ENCODE measurements at regions not wholly inside any gene's neighbourhood (a gene's known extent, or its start where the extent isn't known, plus 50 kb on each side); places are given as distances from the start of the nearest gene placed in this dataset.

DNA sequence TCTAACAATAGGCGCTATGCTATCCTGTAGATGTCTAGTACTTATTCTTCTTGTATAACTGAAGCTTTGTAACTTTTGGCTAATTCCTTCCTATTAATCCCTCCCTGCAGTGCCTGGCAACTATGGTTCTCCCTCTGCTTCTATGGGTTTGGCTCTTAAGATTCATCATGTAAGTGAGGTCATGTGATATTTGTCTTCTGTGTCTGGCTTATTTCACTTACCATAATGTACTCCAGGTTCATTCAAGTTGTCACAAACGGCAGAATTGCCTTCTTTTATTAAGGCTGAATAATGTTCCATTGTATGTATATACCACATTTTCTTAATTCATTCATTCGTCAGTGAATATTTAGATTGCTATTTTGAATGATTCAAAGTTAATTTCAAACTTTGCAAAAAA is 149.9 kb upstream of the GAS1 start:
- TF ChIP-seq, protein P1, sequence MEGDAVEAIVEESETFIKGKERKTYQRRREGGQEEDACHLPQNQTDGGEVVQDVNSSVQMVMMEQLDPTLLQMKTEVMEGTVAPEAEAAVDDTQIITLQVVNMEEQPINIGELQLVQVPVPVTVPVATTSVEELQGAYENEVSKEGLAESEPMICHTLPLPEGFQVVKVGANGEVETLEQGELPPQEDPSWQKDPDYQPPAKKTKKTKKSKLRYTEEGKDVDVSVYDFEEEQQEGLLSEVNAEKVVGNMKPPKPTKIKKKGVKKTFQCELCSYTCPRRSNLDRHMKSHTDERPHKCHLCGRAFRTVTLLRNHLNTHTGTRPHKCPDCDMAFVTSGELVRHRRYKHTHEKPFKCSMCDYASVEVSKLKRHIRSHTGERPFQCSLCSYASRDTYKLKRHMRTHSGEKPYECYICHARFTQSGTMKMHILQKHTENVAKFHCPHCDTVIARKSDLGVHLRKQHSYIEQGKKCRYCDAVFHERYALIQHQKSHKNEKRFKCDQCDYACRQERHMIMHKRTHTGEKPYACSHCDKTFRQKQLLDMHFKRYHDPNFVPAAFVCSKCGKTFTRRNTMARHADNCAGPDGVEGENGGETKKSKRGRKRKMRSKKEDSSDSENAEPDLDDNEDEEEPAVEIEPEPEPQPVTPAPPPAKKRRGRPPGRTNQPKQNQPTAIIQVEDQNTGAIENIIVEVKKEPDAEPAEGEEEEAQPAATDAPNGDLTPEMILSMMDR (IDR thresholded peaks at IDR 0.05; ENCODE audit: low read depth, low read length, missing control alignments), result no peak
- H3K4me3 ChIP-seq (replicated peaks; ENCODE audit: low read depth, low read length), result no peak overlapping the region
- DNase-seq (ENCODE audit: extremely low read depth, low read depth), result no peak

DNA sequence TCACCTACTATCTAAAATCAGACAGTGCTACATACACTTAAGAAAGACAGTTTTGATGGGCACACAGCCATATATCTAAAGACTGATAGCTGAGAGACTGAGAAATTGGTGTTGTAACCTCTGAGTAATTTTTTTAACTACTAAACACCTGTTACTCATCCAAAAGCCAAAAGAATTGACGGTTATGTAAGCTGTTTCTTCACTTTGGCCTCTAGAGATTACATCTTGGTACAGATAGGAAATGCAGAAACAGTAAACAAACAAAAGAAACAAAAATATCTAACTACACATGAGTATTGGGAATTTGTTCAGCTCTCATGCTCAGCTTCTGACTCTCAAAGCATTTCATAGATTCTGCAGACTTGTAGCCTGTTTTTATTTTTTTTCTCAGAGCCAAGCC is 152.1 kb upstream of the GAS1 start:
- no peak for DNase-seq (ENCODE audit: extremely low read depth, low read depth)
- TF ChIP-seq, protein P1 (IDR thresholded peaks at IDR 0.05; ENCODE audit: low read depth, low read length, missing control alignments), result no peak
- no peak overlapping the region for H3K4me3 ChIP-seq (replicated peaks; ENCODE audit: low read depth, low read length)

DNA sequence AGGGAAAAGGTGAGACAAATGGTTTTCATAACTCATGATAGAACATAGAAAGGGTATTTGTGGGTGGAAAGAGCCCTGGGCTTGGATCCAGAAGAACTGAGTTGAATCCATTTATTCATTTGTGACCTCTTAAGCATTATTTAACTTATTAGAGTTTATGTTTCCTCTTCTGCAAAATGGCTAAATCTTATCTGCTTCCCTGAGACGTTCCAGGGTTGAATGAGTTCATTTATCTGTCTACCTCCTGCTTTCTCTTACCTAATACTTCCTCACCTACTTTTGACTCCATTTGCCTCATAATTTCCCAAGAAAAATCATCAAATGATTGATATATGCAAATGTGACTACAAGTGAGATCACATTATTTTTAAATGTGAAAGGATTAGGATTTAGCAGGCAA is 152.7 kb upstream of the GAS1 start:
- DNase-seq (ENCODE audit: extremely low read depth, low read depth), result no peak
- H3K4me3 ChIP-seq (replicated peaks; ENCODE audit: low read depth, low read length), result no peak overlapping the region
- TF ChIP-seq, protein P1 (IDR thresholded peaks at IDR 0.05; ENCODE audit: low read depth, low read length, missing control alignments), result no peak

DNA sequence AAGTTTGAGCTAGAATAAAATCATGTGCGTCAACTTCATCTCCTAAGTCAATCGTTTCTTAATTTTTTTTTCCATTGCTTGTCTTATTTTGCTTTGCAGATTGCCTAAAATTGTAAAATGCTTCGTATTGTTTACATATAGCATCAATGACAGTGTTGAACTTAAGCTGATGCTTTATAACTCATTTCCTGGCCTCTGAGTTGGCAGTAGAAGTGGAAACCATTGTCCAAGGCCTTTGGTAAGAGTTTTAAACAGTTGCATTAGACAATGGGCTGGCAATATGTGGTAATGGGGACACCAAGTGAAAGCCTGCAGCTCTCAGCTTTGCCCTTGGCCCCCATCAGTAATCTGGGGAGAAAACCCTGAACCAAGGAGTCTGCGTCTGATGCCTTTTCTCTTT is 154.8 kb upstream of the GAS1 start:
- no peak for DNase-seq (ENCODE audit: extremely low read depth, low read depth)
- TF ChIP-seq, protein P1 (IDR thresholded peaks at IDR 0.05; ENCODE audit: low read depth, low read length, missing control alignments), result no peak
- no peak overlapping the region for H3K4me3 ChIP-seq (replicated peaks; ENCODE audit: low read depth, low read length)

DNA sequence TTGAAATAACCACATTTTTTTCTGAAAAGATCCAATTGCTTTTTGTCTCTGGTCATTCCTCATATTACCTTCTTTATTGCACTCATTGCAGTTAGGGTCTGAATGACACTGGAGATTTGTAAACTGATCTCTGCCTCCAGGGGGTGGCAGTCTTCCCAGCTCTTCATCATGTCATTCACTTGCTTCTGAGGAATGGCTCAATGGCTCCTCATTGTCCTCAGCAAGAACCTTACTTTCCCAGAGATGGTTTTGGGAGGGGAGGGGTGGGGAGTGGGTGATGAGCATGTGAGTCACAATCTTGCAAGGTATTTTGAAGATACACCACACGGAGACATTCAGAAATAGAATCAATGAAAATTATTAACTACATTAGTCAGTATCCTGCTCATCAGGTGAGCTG is 159.8 kb upstream of the GAS1 start:
- no peak for DNase-seq (ENCODE audit: extremely low read depth, low read depth)
- TF ChIP-seq, protein P1 (IDR thresholded peaks at IDR 0.05; ENCODE audit: low read depth, low read length, missing control alignments), result peak; percentile 26
- H3K4me3 ChIP-seq (replicated peaks; ENCODE audit: low read depth, low read length), result no peak overlapping the region

DNA sequence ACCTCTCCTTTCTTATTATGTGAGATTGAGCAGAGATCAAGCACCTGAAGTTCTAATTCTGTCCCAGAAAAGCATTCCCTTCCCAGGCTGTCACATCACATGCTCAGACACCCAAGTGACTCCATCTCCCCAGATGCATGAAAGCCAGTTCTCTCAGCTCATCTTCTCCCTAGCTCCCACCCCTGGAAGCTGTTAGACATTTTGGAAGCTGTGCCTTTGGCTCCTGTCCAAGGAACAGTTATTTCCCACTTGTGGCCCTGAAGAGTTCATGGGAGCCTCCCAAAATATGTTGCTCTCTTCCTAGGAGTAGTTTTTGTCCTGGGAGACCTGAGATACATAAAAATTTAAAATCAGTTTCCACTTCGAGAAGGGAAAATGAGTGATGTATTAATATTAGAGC is 161.4 kb upstream of the GAS1 start:
- TF ChIP-seq, protein P1 (IDR thresholded peaks at IDR 0.05; ENCODE audit: low read depth, low read length, missing control alignments), result no peak
- DNase-seq (ENCODE audit: extremely low read depth, low read depth), result no peak
- no peak overlapping the region for H3K4me3 ChIP-seq (replicated peaks; ENCODE audit: low read depth, low read length)

DNA sequence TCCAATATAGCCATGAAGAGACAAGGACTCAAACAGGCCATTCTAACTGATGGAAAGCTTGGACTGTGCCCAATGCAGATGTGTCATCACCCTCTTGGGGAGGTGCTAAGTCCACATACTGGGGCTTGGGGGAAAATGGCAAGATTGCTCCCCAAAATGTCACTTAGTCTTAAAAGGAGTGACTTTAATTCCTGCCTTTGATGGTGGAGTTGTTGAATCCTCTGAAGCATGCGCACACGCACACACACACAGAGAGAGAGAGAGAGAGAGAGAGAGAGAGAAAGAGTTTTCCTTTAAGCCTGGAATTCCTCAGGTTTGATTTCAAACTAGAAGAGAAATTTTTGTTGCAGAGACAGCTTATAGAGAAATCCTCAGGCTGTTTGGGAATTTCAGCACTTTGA is 161.9 kb upstream of the GAS1 start:
- TF ChIP-seq, protein P1 (IDR thresholded peaks at IDR 0.05; ENCODE audit: low read depth, low read length, missing control alignments), result no peak
- no peak for DNase-seq (ENCODE audit: extremely low read depth, low read depth)
- H3K4me3 ChIP-seq (replicated peaks; ENCODE audit: low read depth, low read length), result no peak overlapping the region

Data from HFF-Myc (cell line).